IMR-90 (cell line): ENCODE measurements at regions not wholly inside any gene's neighbourhood (a gene's known extent, or its start where the extent isn't known, plus 50 kb on each side); places are given as distances from the start of the nearest gene placed in this dataset.
A peak's percentile ranks its signal among the peaks of the same experiment; 100 is the strongest.

Source experiments
- ATAC-seq: fragments of 200-7000 bp; cut with Tn5 transposase; 2 replicates; pipeline ENCODE4 v1.9.1; 2020; ENCODE audit warnings: low read depth, mild to moderate bottlenecking, moderate library complexity
- BruUV-seq: library from RNA; stranded (reverse); fragments of 400-500 nt; replicated peaks from 2 replicates; lab custom pipeline; 2021; lab: Mats Ljungman, UMichigan
- CTCF ChIA-PET: fragments of 300-600 bp; formaldehyde crosslinking; extraction: SDS; loops from one replicate; lab custom pipeline; 2021; ENCODE audit warnings: antibody characterized with exemption; lab: Yijun Ruan, JAX
- POLR2A ChIA-PET: fragments of 300-600 bp; sonication (Branson Sonifier 250); formaldehyde crosslinking; loops from one replicate; lab custom pipeline; 2022; ENCODE audit warnings: antibody characterized with exemption; ENCODE audit not compliant: unreplicated experiment; lab: Charles Lee
- DNase-seq: peaks from one replicate; pipeline ENCODE4 v3.0.0; 2013
- H2AFZ ChIP-seq: replicated peaks from 2 replicates; pipeline ENCODE3; 2013; ENCODE audit warnings: low read length, mild to moderate bottlenecking; ENCODE audit not compliant: poor library complexity
- H2AK5ac ChIP-seq: 2 replicates; pipeline ENCODE4 v1.6.1; 2013; ENCODE audit warnings: low read depth, low read length, inconsistent platforms
- H2AK9ac ChIP-seq: replicated peaks from 2 replicates; pipeline ENCODE3; 2013; ENCODE audit warnings: mild to moderate bottlenecking, low read depth, low read length, moderate library complexity; ENCODE audit not compliant: poor library complexity
- H2BK120ac ChIP-seq: 2 replicates; pipeline ENCODE4 v1.6.1; 2013; ENCODE audit warnings: low read depth, low read length, inconsistent platforms
- H2BK15ac ChIP-seq: 3 replicates; pipeline ENCODE4 v1.6.1; 2013; ENCODE audit warnings: low read depth, low read length, inconsistent platforms
- H2BK20ac ChIP-seq: 2 replicates; pipeline ENCODE4 v1.6.1; 2013; ENCODE audit warnings: low read depth, mild to moderate bottlenecking, inconsistent platforms, low read length, moderate library complexity
- H2BK5ac ChIP-seq: 2 replicates; pipeline ENCODE4 v1.6.1; 2013; ENCODE audit warnings: mild to moderate bottlenecking, low read depth, low read length, inconsistent platforms; ENCODE audit not compliant: poor library complexity, severe bottlenecking
- H3K14ac ChIP-seq: replicated peaks from 2 replicates; pipeline ENCODE4 v1.6.1; 2013; ENCODE audit warnings: low read depth, low read length, inconsistent platforms
- H3K18ac ChIP-seq: 2 replicates; pipeline ENCODE4 v1.6.1; 2013; ENCODE audit warnings: low read depth, low read length, control low read depth
- H3K23ac ChIP-seq: 2 replicates; pipeline ENCODE4 v1.6.1; 2013; ENCODE audit warnings: low read depth, low read length, inconsistent platforms
- H3K27ac ChIP-seq: 2 replicates; pipeline ENCODE4 v1.5.1; 2013; ENCODE audit warnings: mild to moderate bottlenecking, control low read depth, low read length; ENCODE audit not compliant: insufficient read depth
- H3K27me3 ChIP-seq: 2 replicates; pipeline ENCODE4 v1.6.1; 2013; ENCODE audit warnings: low read length; ENCODE audit not compliant: control insufficient read depth, insufficient read depth
- H3K36me3 ChIP-seq: 2 replicates; pipeline ENCODE4 v1.6.1; 2013; ENCODE audit warnings: low read length, mixed read lengths; ENCODE audit not compliant: control insufficient read depth, insufficient read depth
- H3K4ac ChIP-seq: 2 replicates; pipeline ENCODE4 v1.6.1; 2013; ENCODE audit warnings: low read depth, low read length, inconsistent platforms
- H3K4me1 ChIP-seq: 2 replicates; pipeline ENCODE4 v1.6.1; 2013; ENCODE audit warnings: low read length, mixed read lengths; ENCODE audit not compliant: control insufficient read depth, insufficient read depth
- H3K4me2 ChIP-seq: 2 replicates; pipeline ENCODE4 v1.6.1; 2013; ENCODE audit warnings: low read depth, mild to moderate bottlenecking, control low read depth, low read length, moderate library complexity
- H3K4me3 ChIP-seq: 2 replicates; pipeline ENCODE4 v1.5.1; 2013; ENCODE audit warnings: low read depth, mild to moderate bottlenecking, control low read depth, low read length, moderate library complexity; ENCODE audit not compliant: insufficient read depth
- H3K56ac ChIP-seq: 2 replicates; pipeline ENCODE4 v1.6.1; 2013; ENCODE audit warnings: low read length, inconsistent platforms; ENCODE audit not compliant: insufficient read depth; ENCODE audit errors: extremely low read depth
- H3K79me1 ChIP-seq, 2 experiments: 2 replicates each; pipeline ENCODE4 v1.6.1; 2013; ENCODE audit warnings: low read length in 2 of 2, inconsistent platforms in 1 of 2, low read depth in 1 of 2
- H3K9ac ChIP-seq: 2 replicates; pipeline ENCODE4 v1.6.1; 2013; ENCODE audit warnings: low read depth, low read length, control low read depth
- H3K9me1 ChIP-seq: 2 replicates; pipeline ENCODE4 v1.6.1; 2013; ENCODE audit warnings: low read length, inconsistent platforms; ENCODE audit not compliant: insufficient read depth
- H3K9me3 ChIP-seq: 2 replicates; pipeline ENCODE4 v1.6.1; 2013; ENCODE audit warnings: low read length; ENCODE audit not compliant: control insufficient read depth, insufficient read depth
- H4K20me1 ChIP-seq: 2 replicates; pipeline ENCODE4 v1.6.1; 2013; ENCODE audit warnings: low read length, inconsistent platforms; ENCODE audit not compliant: insufficient read depth
- H4K5ac ChIP-seq: 2 replicates; pipeline ENCODE4 v1.6.1; 2013; ENCODE audit warnings: mild to moderate bottlenecking, low read depth, low read length, control low read depth
- H4K8ac ChIP-seq, 2 experiments: 2 replicates each; pipeline ENCODE4 v1.6.1; 2013; ENCODE audit warnings: low read depth in 2 of 2, low read length in 2 of 2, control low read depth in 1 of 2, inconsistent platforms in 1 of 2
- H4K91ac ChIP-seq: 2 replicates; pipeline ENCODE4 v1.6.1; 2013; ENCODE audit warnings: low read depth, low read length, inconsistent platforms; ENCODE audit not compliant: insufficient read depth
- BHLHE40 ChIP-seq: fragments of 150-350 bp; IDR thresholded peaks from 2 replicates; pipeline ENCODE4 v1.6.1; 2016; ENCODE audit warnings: mild to moderate bottlenecking, low read depth, low read length
- CEBPB ChIP-seq: IDR thresholded peaks from 2 replicates; pipeline ENCODE4 v1.6.1; 2012; ENCODE audit warnings: low read depth, low read length, improper control_type of control experiment
- CHD1 ChIP-seq: IDR thresholded peaks from 2 replicates; pipeline ENCODE4 v1.6.1; 2012; ENCODE audit warnings: low read depth, low read length, improper control_type of control experiment
- CTCF ChIP-seq: conservative IDR thresholded peaks from 2 replicates; pipeline ENCODE4 v1.5.1; 2012; ENCODE audit warnings: mild to moderate bottlenecking, low read depth, low read length, improper control_type of control experiment
- ELK1 ChIP-seq: fragments of 150-350 bp; IDR thresholded peaks from 2 replicates; pipeline ENCODE4 v1.6.1; 2016; ENCODE audit warnings: low read depth, mild to moderate bottlenecking, low read length, moderate library complexity, borderline replicate concordance
- FOS ChIP-seq: fragments of 150-350 bp; IDR thresholded peaks from 2 replicates; pipeline ENCODE4 v1.6.1; 2016; ENCODE audit warnings: low read depth, low read length
- MAFK ChIP-seq: IDR thresholded peaks from 2 replicates; pipeline ENCODE4 v1.6.1; 2012; ENCODE audit warnings: low read depth, low read length, improper control_type of control experiment
- MAZ ChIP-seq: IDR thresholded peaks from 2 replicates; pipeline ENCODE4 v1.6.1; 2012; ENCODE audit warnings: low read depth, mild to moderate bottlenecking, low read length, improper control_type of control experiment, moderate library complexity, borderline replicate concordance
- NFE2L2 ChIP-seq: fragments of 150-350 bp; IDR thresholded peaks from 2 replicates; pipeline ENCODE4 v1.6.1; 2016; ENCODE audit warnings: low read depth, mild to moderate bottlenecking, low read length
- POLR2A ChIP-seq: IDR thresholded peaks from 2 replicates; pipeline ENCODE4 v1.6.1; 2012; ENCODE audit warnings: mild to moderate bottlenecking, low read depth, low read length
- RFX5 ChIP-seq: IDR thresholded peaks from 2 replicates; pipeline ENCODE4 v1.8.0; 2012; ENCODE audit warnings: low read depth, mild to moderate bottlenecking, low read length, moderate library complexity
- SMC3 ChIP-seq: fragments of 150-350 bp; IDR thresholded peaks from 2 replicates; pipeline ENCODE4 v1.6.1; 2016; ENCODE audit warnings: low read depth, mild to moderate bottlenecking, antibody characterized with exemption, low read length, moderate library complexity
- WGBS, 2 experiments: methylation state at CpG; one replicate each; pipeline versions ENCODE4 v1.1.5 to v1.1.7; 2013; ENCODE audit warnings: missing lambda C conversion rate in 2 of 2; ENCODE audit not compliant: insufficient read length in 1 of 2; ENCODE audit errors: extremely low coverage in 2 of 2; 5-methylcytosine and 5-hydroxymethylcytosine counted together
- dilution Hi-C: fragments of 300-500 bp; cut with HindIII; formaldehyde crosslinking; loops from one replicate; pipeline ENCODE4 v1.14.3; 2018; ENCODE audit warnings: low sequenced_read_pairs; ENCODE audit not compliant: unreplicated experiment
- in situ Hi-C: fragments of 300-500 bp; cut with MboI; formaldehyde crosslinking; loops from 3 replicates; pipeline ENCODE4 v1.14.3; 2019; ENCODE audit warnings: low sequenced_read_pairs, inconsistent platforms, mixed read lengths
- intact Hi-C: fragments of 100-400 bp; cut with micrococcal nuclease; formaldehyde crosslinking; loops from 2 replicates; pipeline ENCODE4 v1.10.0; 2022

DNA sequence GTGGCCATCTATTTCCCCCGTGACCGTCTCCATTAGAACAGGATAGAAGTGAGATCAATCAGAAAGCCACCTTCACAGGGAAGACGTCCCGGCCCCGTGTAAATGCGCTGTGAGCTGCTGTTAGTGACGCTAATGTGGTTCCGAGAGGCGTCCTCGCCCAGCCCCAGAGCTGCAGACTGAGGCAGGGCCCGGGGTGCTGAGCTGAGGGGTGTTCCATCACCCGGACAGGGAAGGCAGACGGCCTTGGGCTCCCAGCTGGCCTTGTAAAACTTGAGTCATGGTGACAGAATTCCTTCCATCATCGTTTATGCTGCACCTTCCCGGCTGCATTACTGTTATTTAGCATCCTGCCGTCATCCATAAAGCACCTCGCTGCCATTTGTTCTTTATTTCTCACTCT is 195.3 kb upstream of the CTBP2 start:
- Histone ChIP-seq H2AK9ac (no peak overlapping the region), H2BK120ac (no peak overlapping the region), H3K56ac (no peak overlapping the region), H3K9me3 (no peaks in the 10 kb centered on the region), H4K91ac (no peak overlapping the region), H3K9ac (no peak overlapping the region), H3K4ac (no peak overlapping the region), H3K36me3 (no peaks in the 10 kb centered on the region), H3K9me1 (no peaks in the 10 kb centered on the region), H3K23ac (no peak overlapping the region), H4K8ac (no peak overlapping the region), H3K4me1 (no peaks in the 10 kb centered on the region), H3K4me2 (no peak overlapping the region), H3K14ac (no peak overlapping the region), H2BK15ac (no peak overlapping the region), H4K5ac (no peak overlapping the region), H2BK20ac (no peak overlapping the region), H4K20me1 (no peaks in the 10 kb centered on the region), H2AK5ac (no peak overlapping the region), H3K27me3 (no peaks in the 10 kb centered on the region; the same call in 1 of the 2 replicates), H3K27ac (no peak overlapping the region), H3K4me3 (no peak overlapping the region), H3K18ac (no peak overlapping the region), H3K79me1 (no peaks in the 10 kb centered on the region), H2AFZ (peak overlapping the region; percentile 47), H2BK5ac (no peak overlapping the region)
- intact Hi-C loops, result no loop called here
- CTCF ChIA-PET, result no interaction called here
- no TSS peak for BruUV-seq
- DNase-seq, result no peak
- TF ChIP-seq ELK1 (no peak), MAZ (no peak), BHLHE40 (no peak), NFE2L2 (no peak), CHD1 (no peak), RFX5 (no peak), CEBPB (no peak), MAFK (no peak), FOS (no peak), CTCF (no peak), SMC3 (no peak), POLR2A (no peak)
- 39% methylated on average over 2 of the region's 17 CpGs; no CpG with 5 or more reads in 1 of the 2 experiments for WGBS, 2 experiments
- POLR2A ChIA-PET, result no interaction called here
- dilution Hi-C loops, result no loop called here
- in situ Hi-C loops, result no loop called here
- no peak for ATAC-seq
